Lower leg skin (tissue), 4 donors: ENCODE measurements at regions not wholly inside any gene's neighbourhood (a gene's known extent, or its start where the extent isn't known, plus 50 kb on each side); places are given as distances from the start of the nearest gene placed in this dataset.

Experiments
- DNase-seq, 2 donors: peaks; one replicate each; pipeline ENCODE4 v3.0.0-alpha.2; 2019; ENCODE audit warnings: low spot score in 2 of 2
- H3K4me3 ChIP-seq: fragments of 200-600 bp; sonication (generic); 2 replicates; pipeline ENCODE4 v1.5.1; 2017; ENCODE audit warnings: mild to moderate bottlenecking, low read depth; ENCODE audit not compliant: poor library complexity, severe bottlenecking
- CTCF ChIP-seq, 3 donors: fragments of 450-650 bp; IDR thresholded peaks; one replicate each; pipeline ENCODE4 v1.5.1; 2016; ENCODE audit warnings: antibody characterized with exemption in 3 of 3, mild to moderate bottlenecking in 3 of 3, moderate library complexity in 2 of 3
- POLR2A ChIP-seq, 2 donors: fragments of 450-650 bp; IDR thresholded peaks; one replicate each; pipeline ENCODE4 v1.6.1; 2016 to 2017; ENCODE audit warnings: antibody characterized with exemption in 2 of 2, mild to moderate bottlenecking in 1 of 2, moderate library complexity in 1 of 2
- WGBS, 2 donors: methylation state at CpG; one replicate each; pipeline ENCODE4 v1.1.5; 2018; 5-methylcytosine and 5-hydroxymethylcytosine counted together
- intact Hi-C: fragments of 100-400 bp; cut with DNase I; formaldehyde crosslinking; loops from one replicate; pipeline ENCODE4 v1.15.0; 2023; ENCODE audit warnings: low total_unique reads

GRCh38 chr3:194984066-194984465, 286.9 kb downstream of the XXYLT1 start:
- TF ChIP-seq CTCF (IDR thresholded peaks at IDR 0.05) (no peak), POLR2A (IDR thresholded peaks at IDR 0.05) (no peak)
- intact Hi-C loops, result no loop called here
- peak; percentile 9 to 58 for DNase-seq
- H3K4me3 ChIP-seq, result no peak overlapping the region
- WGBS, 2 donors, result 93% methylated on average over 3 of the region's 3 CpGs

- intact Hi-C loops, result no loop called here
- H3K4me3 ChIP-seq, result no peak overlapping the region
- WGBS, 2 donors, result 53 to 56% methylated on average over 8 to 9 of the region's 9 CpGs
- TF ChIP-seq CTCF (IDR thresholded peaks at IDR 0.05) (no peak), POLR2A (IDR thresholded peaks at IDR 0.05) (no peak)
- peak in 1 of 2 donors; percentile 78 for DNase-seq
Observed at GRCh38 chr3:194984622-194985021, 286.3 kb downstream of the XXYLT1 start.

- peak; percentile 64 to 92 for DNase-seq
- intact Hi-C loops, result no loop called here
Observed at GRCh38 chr3:194985031-194985578, 285.9 kb downstream of the XXYLT1 start.

GRCh38 chr3:194986208-194987043, 284.5 kb downstream of the XXYLT1 start:
- intact Hi-C loops, result no loop called here

More at GRCh38 chr3:194985031-194985578, 285.9 kb downstream of the XXYLT1 start:
- no peak overlapping the region for H3K4me3 ChIP-seq
- WGBS, 2 donors, result 25 to 36% methylated on average over 28 to 33 of the region's 33 CpGs
- TF ChIP-seq CTCF (IDR thresholded peaks at IDR 0.05) (no peak), POLR2A (IDR thresholded peaks at IDR 0.05) (no peak)

More at GRCh38 chr3:194986208-194987043, 284.5 kb downstream of the XXYLT1 start:
- 61 to 74% methylated on average over 17 of the region's 17 CpGs for WGBS, 2 donors
- TF ChIP-seq CTCF (IDR thresholded peaks at IDR 0.05), result no peak
- H3K4me3 ChIP-seq, result no peak overlapping the region
- peak; percentile 50 to 77 for DNase-seq
